NCI-H2107 treated with DMSO at 0.1 percent for 48 hours (cell line): ENCODE measurements at regions not wholly inside any gene's neighbourhood (a gene's known extent, or its start where the extent isn't known, plus 50 kb on each side); places are given as distances from the start of the nearest gene placed in this dataset.

Experiments used
- DNase-seq: peaks from one replicate; lab custom pipeline; 2025; ENCODE audit not compliant: unreplicated experiment; lab: John Stamatoyannopoulos, UW

DNA sequence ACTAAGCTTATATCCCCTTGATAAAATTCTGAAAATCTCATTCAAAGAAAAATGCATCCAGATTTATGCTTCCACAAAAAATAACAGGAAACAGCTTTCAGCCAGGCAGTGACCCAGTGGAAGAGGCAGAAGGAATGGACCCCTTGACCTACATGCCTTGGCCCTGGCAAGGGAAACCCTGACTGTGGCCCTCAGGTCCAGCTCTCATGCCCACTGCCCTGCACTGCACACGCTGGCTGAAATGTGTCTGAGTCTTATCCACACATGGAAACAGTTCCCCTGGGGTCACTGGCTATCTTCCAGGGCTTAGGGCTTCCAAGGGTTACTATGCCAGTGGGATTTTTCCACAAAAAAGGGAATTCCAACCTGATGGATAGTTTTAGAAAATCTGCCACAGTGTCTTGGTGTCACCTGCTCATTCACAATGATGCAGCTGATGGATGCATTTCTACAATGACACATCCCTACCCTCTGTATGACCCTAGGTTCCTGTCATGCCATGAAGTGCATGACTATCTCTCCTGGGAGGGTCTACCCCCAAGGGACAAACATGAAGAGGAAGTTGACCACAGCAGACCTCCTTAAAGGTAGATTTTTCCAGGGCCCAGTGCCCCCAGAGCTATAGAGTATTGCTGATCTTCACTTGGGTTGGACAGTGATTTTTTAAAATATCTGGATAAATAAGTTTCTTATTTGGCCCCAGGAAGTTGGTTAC lies 121.9 kb upstream of the CD93 start:
- no peak for DNase-seq

DNA sequence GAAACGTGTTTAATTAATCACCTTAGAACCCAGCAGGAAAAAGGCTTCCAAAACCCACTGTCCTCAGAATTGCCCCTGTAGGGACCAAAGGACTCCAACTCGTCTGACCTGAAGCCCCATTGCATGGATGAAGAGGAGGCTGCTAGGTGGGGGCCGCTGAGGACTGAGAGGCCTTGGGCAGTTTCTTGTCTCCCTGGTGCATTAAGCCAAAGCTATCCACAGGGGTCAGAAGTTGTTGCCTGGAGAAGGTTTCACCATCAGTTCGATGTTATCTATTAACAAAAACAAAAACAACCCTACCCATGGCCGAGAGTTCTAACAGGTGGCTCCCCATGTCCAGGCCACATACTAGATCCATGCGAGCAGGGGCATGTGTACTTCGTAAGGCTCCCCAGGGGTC lies 120.9 kb upstream of the CD93 start:
- no peak for DNase-seq

- DNase-seq: no peak
These were observed 119.9 kb upstream of the CD93 start for GRCh38 chr20:23206061-23206460.

DNA sequence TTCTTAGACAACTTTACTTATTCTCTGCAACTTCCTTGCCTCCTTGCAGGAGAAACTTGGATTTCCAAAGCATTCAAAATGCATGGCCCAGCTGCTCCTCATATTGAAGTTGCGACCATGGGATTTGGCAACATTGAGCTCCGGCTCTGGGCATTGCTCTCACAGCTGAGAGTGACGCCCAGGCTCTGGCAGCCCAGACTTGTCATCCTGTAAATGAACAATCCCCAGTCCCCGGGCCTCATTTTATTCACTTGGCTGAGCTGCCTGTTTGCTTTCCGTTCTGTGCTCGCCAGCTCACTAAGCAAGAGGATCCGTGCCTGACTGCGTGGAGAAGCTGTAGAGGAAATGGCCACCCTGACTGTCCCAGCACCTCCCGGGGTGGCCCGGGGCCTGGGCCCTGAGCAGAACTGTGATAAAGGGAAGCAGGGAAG lies 119.5 kb upstream of the CD93 start:
- no peak for DNase-seq

DNA sequence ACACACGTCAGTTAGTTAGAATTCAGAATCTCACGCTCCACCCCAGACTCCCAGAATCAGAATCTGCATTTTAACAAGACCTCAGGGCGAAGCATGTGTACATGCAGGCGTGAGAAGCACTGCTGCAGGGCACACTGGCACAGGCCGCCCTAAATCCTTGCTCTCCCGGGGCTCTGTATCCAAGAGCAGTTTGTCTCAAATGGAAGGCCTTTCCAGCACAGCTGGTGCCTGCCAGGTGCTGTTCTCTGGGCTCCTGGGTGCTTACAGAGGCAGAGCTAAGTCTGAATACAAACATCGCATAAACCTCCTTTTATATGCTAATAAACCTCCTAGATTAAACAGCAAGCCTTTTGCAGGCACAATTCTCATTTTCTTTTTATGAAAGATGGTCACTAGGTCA lies 119.1 kb upstream of the CD93 start:
- DNase-seq: no peak

- DNase-seq: no peak
These were observed 118.0 kb upstream of the CD93 start for GRCh38 chr20:23203951-23204730.

GRCh38 chr20:23203310-23203709 lies 117.2 kb upstream of the CD93 start:
- no peak for DNase-seq

- no peak for DNase-seq
These were observed 115.5 kb upstream of the CD93 start for GRCh38 chr20:23201658-23202057.

- no peak for DNase-seq
These were observed 114.8 kb upstream of the CD93 start for GRCh38 chr20:23200914-23201313.

DNA sequence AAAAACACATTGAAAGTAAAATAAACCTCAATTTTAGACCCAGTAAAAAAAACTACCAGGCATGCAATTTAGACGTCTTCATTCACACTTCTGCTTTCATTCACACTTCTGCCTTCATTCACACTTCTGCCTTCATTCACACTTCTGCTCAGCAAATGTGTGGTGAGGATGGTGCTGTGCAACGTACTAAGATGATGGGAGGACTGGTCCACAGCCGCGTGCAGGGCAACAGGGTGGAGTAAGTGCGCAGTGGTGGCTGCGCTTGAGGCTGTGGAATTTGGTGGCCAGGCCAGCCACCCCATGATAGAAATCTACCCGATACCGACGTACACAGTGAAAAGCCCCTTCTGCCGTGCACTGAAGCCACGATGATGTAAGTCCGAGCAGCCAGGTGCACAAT lies 114.3 kb upstream of the CD93 start:
- no peak for DNase-seq

DNA sequence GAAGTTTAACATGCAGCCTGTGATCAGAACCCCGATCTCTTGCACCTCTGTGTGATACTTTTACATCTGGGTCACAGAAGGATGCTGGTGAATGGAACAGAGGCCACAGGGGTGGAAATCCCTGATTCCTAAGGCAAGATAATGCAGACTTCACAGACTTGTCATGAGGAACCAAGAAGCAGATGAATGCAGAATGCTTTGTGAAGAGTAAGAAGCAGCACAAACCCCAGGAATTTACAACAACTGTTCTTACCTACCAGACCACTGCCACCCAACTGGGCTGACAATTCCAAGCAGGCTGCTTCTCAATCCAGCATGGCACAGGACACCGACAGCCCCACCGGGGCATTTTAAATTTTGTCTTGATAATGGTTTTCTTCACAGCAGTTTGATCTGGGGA lies 113.2 kb upstream of the CD93 start:
- no peak for DNase-seq

GRCh38 chr20:23198815-23199214 lies 112.7 kb upstream of the CD93 start:
- DNase-seq: no peak

GRCh38 chr20:23197836-23198235 lies 111.7 kb upstream of the CD93 start:
- DNase-seq: no peak

DNA sequence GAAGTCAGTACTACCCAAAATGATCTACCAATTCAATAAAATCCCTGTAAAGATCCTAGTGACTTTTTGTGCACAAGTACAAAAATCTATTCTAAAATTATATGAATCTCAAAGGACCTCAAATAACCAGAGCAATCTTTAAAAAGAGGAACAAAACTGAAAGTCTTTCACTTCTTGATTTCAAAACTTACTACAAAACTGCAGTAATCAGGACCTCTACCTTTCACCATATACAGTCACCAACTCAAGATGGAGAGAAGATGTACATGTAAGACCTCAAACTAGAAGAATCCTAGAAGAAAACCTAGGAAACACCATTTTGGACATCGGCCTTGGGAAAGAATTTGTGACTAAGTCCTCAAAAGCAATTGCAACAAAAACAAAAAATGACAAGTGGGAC lies 109.5 kb upstream of the CD93 start:
- DNase-seq: no peak

DNA sequence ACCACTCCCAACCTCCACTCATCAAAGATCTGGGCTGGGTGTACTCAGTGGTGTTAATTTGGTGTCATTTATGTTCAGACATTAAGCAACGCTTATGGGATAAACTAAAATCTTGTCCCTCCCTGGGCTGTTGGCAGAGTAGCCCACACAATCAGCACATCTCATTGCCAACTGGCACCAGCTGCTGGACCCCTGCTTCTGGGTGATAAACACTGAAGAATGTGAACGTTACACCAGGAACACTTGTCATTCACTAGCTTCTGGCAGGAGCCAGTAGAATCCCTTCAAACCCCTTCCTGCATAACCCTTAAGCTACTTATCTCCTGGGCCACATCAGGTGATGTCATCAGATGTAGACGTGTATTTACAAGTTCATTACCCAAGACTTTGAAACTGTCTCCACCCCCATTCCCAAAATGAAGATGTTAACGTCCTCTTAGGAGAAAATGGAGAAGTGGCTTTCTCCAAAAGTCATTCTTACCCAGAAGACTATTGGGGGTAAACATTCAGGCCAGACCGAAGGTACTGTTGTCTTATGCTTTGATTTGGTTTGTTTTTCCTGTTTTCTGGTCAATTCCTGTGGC lies 107.8 kb upstream of the CD93 start:
- DNase-seq: no peak

GRCh38 chr20:23192469-23192868 lies 106.3 kb upstream of the CD93 start:
- DNase-seq: no peak

DNA sequence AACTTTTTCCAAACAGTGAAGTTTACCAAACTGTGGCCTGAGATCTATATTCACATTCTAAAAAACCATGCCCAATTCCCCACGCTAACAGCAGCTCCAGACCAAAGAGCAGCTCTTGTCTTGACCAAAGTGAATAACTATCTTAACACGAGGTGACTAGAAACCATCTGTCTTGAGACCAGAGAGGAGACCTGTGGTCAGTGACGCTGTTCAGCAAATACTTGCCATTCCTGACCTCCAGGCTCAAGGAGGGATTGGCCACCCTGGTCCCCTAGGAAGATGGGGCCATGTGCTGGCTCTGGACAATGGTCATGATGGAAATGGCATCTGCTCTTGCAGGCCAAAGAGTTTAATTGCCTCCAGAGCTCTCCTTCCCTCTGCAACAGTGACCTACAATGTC lies 104.4 kb upstream of the CD93 start:
- no peak for DNase-seq

DNA sequence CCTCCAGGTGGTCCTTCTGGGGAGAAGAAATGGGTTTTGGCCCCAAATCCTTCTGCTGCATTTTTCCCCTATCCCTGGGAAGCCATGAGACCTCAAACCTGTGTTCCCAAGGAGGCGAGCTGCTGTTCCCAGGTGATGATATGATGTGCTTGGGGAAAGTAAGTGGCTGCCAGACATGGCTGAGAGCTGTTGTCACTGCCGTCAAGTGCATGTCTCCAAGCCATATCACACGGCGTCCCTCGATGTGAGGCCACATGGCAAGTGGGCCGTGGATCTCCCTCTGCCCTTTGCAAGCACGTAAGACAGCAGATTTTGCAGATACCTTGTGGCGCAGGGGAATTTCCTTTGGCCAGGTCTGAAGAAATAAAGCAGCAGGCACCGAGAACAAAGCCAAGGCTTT lies 103.7 kb upstream of the CD93 start:
- DNase-seq: no peak

- no peak for DNase-seq
These were observed 103.2 kb upstream of the CD93 start for GRCh38 chr20:23189341-23189740.

DNA sequence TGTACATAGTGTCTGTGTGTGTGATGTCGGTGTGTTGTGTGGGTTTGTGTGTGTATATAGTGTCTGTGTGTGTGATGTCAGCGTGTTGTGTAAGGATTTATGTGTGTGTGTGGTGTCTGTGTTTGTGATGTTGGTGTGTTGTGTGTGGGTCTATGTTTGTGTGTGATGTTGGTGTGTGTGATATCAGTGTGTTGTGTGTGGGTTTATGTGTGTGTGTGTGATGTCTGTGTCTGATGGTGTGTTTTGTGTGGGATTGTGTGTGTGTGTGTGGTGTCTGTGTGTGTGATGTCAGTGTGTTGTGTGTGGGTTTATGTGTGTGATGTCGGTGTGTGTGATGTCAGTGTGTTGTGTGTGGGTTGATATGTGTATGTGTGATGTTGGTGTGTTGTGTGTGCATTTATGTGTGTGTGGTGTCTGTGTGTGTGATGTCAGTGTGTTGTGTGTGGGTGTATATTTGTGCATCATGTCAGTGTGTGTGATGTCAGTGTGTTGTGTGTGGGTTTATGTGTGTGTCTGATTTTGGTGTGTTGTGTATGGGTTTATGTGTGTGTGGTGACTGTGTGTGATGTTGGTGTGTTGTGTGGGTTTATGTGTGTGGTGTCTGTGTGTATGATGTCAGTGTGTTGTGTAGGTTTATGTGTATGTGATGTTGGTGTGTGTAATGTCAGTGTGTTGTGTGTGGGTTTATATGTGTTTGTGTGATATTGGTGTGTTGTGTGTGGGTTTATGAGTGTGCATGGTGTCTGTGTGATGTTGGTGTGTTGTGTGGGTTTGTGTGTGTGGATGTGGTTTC lies 102.4 kb upstream of the CD93 start:
- no peak for DNase-seq

GRCh38 chr20:23187751-23188150 lies 101.6 kb upstream of the CD93 start:
- DNase-seq: no peak

DNA sequence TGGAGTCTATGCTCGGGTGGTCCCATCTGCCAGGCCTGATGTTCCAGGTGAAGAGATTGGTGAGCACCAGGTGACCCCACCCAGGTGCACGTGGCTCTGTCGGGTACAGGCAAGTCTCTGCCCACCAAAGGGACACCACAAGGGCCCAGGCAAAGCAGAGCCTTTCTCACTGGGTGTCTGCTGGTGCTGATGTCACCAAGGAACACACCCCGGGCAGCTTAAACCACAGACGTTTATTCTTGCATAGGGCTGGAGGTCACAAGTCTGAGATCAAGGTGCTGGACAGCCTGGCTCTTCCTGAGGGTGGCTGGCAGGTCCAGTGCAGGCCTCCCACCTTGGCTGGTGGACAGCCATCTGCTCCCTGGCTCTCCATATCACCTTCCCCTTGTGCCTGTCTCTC lies 100.7 kb upstream of the CD93 start:
- no peak for DNase-seq
